Pulmonary artery endothelial cell (primary cell): ENCODE measurements at regions not wholly inside any gene's neighbourhood (a gene's known extent, or its start where the extent isn't known, plus 50 kb on each side); places are given as distances from the start of the nearest gene placed in this dataset.

ENCODE experiments used
- DNase-seq: peaks from one replicate; pipeline ENCODE4 v3.0.0-alpha.2; 2011; ENCODE audit warnings: low read depth, low spot score

- no peak for DNase-seq
These were observed 52.7 kb upstream of the ALK start for GRCh38 chr2:29974086-29974485.

GRCh38 chr2:29977284-29977683, 55.9 kb upstream of the ALK start:
- DNase-seq, result no peak

- DNase-seq, result no peak
These were observed 60.0 kb upstream of the ALK start for GRCh38 chr2:29981402-29981801.

- no peak for DNase-seq
These were observed 61.9 kb upstream of the ALK start for GRCh38 chr2:29983308-29983707.

GRCh38 chr2:29987146-29987545, 65.8 kb upstream of the ALK start:
- no peak for DNase-seq

GRCh38 chr2:29990129-29990528, 68.7 kb upstream of the ALK start:
- no peak for DNase-seq

GRCh38 chr2:29991086-29991485, 69.7 kb upstream of the ALK start:
- no peak for DNase-seq

- no peak for DNase-seq
These were observed 73.9 kb upstream of the ALK start for GRCh38 chr2:29995241-29995640.

GRCh38 chr2:30003128-30003527, 81.7 kb upstream of the ALK start:
- DNase-seq, result no peak

GRCh38 chr2:30022444-30023071, 101.2 kb upstream of the ALK start:
- DNase-seq, result no peak

GRCh38 chr2:30024281-30024680, 102.9 kb upstream of the ALK start:
- no peak for DNase-seq

GRCh38 chr2:30026091-30027055, 105.0 kb upstream of the ALK start:
- no peak for DNase-seq

- DNase-seq, result no peak
These were observed 108.4 kb upstream of the ALK start for GRCh38 chr2:30029804-30030203.

- DNase-seq, result no peak
These were observed 109.0 kb upstream of the ALK start for GRCh38 chr2:30030361-30030760.

GRCh38 chr2:30031184-30031583, 109.8 kb upstream of the ALK start:
- DNase-seq, result no peak

- no peak for DNase-seq
These were observed 112.6 kb upstream of the YPEL5 start for GRCh38 chr2:30034052-30034775.

GRCh38 chr2:30037016-30037415, 109.8 kb upstream of the YPEL5 start:
- DNase-seq, result no peak

- DNase-seq, result no peak
These were observed 108.4 kb upstream of the YPEL5 start for GRCh38 chr2:30038419-30038818.

- DNase-seq, result no peak
These were observed 107.7 kb upstream of the YPEL5 start for GRCh38 chr2:30039101-30039500.

GRCh38 chr2:30040147-30040546, 106.7 kb upstream of the YPEL5 start:
- no peak for DNase-seq

GRCh38 chr2:30041884-30042283, 104.9 kb upstream of the YPEL5 start:
- no peak for DNase-seq

- no peak for DNase-seq
These were observed 100.4 kb upstream of the YPEL5 start for GRCh38 chr2:30046396-30046795.
